IPS DF 4.7 (cell line): ENCODE measurements at regions not wholly inside any gene's neighbourhood (a gene's known extent, or its start where the extent isn't known, plus 50 kb on each side); places are given as distances from the start of the nearest gene placed in this dataset.

ENCODE experiments used
- DNase-seq: peaks from one replicate; pipeline ENCODE4 v3.0.0-alpha.2; 2013; ENCODE audit warnings: low spot score; ENCODE audit errors: extremely low read depth

DNA sequence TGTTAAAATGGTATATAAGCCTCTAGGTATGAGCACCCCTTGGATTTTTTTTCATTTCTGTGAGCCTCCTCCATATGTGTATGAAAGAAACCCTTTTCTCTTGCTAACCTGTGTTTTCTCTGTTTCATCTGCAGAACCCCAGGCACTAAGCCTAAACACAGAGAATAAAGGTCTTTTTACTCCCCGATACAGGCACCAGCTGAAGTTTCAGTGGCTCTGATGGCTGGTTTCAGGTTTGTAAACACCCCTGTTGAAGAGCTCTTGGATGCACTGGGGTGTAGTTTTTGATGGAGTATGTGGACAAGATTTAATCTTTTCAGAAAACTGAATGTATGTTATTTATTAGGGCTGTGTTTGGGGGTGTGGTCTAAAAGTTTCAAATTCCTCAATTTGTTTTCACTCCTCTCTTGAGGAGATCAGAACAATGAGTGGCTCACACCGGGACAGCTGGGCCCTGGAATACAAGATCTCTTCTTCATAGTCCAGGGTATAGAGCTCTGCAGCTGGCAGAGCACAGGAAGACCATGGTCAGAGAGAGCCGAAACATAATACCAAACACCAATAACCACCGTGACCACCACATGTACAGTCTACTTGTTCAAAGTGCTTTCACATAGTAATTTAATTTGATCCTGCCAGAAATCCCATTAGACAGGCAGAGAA is 50.2 kb upstream of the VTCN1 start:
- DNase-seq: no peak
